GM18909 (cell line): ENCODE measurements at regions not wholly inside any gene's neighbourhood (a gene's known extent, or its start where the extent isn't known, plus 50 kb on each side); places are given as distances from the start of the nearest gene placed in this dataset.

ENCODE experiments used
- ATAC-seq: cut with Tn5 transposase; IDR thresholded peaks from one replicate; pipeline ENCODE4 v1.9.1; 2021; ENCODE audit warnings: mild to moderate bottlenecking; ENCODE audit not compliant: unreplicated experiment, poor library complexity

DNA sequence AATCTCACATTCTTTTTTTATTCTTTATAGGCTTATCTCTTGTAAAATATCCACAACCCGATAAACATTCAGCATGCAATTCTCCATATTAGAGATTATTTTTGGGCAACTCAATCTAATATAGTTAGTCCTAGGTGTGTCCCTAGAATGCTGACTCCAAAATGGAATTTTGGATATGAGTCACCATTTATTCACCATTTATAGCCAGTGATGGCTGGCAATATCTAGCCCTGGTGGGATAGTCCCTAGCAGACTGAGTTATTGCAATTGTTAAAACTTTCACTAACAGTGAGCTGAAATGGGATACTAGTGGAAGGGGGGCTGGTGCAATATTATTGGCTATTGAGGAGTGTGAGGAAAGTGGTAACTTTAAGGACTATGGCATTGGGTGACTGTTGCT lies 401.6 kb downstream of the SLC4A3 start:
- no peak for ATAC-seq

- no peak for ATAC-seq
These were observed 406.1 kb downstream of the SLC4A3 start for GRCh38 chr2:220033546-220033945.

- no peak for ATAC-seq
These were observed 407.1 kb downstream of the SLC4A3 start for GRCh38 chr2:220034426-220035130.

DNA sequence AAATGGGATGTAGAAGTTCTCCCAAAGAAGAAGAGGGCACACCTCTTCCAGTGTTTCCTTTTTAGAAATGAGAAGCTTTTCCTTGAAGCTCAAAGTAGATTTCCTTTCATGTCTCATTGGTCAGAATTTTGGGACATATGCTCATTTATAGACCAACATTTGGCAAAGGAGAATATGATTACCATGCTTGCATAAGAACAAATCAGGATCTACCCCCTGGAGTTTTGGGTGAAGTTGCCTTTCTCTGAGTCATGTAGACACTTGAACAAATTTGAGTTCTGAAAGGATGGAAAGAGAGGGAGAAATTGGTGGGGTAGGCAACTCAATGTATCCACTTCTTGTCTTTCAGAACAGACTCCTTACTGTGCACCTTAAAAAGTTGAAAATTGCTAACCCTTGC lies 409.0 kb downstream of the SLC4A3 start:
- ATAC-seq: no peak

GRCh38 chr2:220040346-220040745 lies 412.9 kb downstream of the SLC4A3 start:
- no peak for ATAC-seq

DNA sequence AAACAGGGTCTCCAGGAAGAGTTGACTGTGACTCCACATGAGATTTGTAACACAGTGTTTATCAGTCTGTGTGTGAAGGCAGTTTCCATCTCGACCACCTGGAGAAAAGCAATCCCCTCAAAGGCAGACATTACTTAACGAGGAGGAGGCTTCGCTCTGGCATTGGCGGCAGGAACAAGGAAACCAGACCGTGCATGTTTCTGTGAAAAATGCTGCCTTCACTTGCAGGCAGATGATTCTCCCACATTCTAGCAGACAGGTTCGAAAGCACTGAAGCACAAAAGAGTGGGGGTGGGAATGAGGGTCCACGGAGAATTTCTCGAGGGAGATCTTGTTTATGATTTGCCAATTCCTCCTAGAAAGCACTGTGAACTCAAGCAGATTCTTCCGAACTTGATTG lies 414.0 kb downstream of the SLC4A3 start:
- ATAC-seq: no peak

DNA sequence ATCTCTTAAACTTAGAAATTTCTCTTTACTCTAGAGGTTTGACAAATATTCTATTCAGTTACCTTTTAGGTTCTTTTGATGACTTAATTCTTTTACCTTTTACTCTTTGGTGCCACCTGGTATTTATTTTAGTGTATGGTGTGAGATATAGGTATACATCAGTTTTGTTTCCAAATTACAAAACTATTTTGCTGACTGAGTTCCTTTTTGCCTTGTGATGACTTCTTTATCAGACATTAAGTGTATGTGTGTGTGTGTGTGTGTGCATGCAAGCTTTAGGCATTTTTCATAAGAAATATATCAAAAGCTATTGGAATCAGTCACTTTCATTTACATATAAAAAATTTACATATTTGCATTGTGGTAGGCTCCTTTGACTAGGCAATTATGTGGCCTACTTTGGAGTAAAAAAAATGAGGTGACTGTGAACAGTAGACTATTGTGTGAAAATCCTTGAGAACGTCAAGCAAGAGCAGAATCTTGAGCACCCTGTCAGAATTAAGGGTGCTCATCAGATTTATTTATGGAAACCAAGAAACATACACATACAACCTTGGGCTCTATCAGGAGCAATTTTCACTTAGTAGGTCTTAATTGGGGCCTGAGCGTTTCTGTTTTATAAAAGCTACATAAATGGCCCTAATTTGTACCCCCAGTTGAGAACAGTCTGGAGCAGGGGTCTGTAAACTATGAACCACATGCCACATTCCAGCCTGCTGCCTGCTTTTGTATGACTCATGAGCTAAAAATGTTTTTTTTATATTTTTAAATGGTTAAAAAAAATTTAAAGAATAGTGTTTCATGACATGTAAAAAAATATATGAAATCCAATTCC lies 415.9 kb downstream of the SLC4A3 start:
- ATAC-seq: no peak

- no peak for ATAC-seq
These were observed 416.5 kb downstream of the SLC4A3 start for GRCh38 chr2:220043990-220044335.

- ATAC-seq: no peak
These were observed 417.0 kb downstream of the SLC4A3 start for GRCh38 chr2:220044383-220044782.

GRCh38 chr2:220046507-220046906 lies 419.1 kb downstream of the SLC4A3 start:
- no peak for ATAC-seq

DNA sequence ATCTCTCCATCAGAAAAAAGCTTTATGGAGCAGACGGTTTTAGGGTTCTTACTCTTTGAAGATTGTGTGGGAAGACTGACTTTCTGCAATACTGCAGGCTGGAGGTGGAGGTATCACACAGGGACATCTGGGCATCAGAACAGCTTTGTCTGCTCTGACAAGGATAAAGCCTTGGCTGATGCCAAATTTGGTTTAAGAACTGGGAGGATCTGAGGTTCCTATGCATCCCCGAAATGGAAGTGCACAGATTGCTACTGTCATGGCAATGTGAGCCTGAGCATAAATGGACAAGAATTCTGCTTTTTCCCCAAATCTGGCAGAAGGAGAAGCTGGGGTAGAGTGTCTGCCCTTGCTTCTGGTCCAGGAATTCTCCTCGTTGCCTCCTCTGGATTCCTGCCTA lies 424.3 kb downstream of the SLC4A3 start:
- ATAC-seq: no peak

GRCh38 chr2:220053919-220054318 lies 426.5 kb downstream of the SLC4A3 start:
- no peak for ATAC-seq

- ATAC-seq: no peak
These were observed 430.0 kb downstream of the SLC4A3 start for GRCh38 chr2:220057391-220057790.

DNA sequence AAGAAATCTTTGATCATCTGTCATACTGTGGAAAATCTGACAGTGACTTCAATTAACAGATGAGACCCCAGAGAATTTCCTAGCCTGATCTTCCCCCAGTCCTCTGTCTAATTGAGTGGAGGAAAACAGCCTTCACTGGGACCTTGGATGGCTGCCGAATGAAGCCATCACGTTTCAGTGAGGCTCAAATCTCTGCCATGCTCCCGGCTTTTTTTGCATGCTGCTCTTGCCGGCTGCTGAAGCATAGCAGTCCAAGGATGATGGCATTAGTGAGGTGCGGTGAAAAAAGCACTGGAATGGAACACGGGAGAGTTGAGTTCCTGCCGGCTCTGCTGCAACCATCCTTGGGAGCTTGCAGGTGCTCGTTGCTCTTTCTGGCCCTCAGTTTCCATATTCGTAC lies 430.5 kb downstream of the SLC4A3 start:
- ATAC-seq: no peak

- ATAC-seq: no peak
These were observed 436.9 kb downstream of the SLC4A3 start for GRCh38 chr2:220064111-220065030.

GRCh38 chr2:220065581-220065980 lies 438.2 kb downstream of the SLC4A3 start:
- ATAC-seq: no peak

DNA sequence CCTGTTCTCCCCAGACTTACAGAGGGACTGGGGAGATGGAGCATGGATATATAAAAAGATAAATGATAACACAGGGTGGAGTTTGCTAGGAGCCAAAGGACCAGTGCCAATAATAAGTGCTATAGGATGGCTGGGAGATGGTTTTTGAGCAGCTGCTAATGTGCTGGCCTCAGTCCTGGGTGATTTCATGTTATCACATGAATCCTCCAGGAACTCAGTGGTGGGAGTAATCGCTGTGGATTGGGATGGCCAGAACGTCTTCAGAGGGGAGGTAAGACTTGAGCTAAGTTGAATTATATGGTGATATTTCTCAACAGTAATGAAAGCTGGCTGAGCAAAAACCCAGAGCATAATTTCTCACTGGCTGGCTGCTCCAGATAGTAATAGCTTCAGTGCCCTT lies 441.4 kb downstream of the SLC4A3 start:
- no peak for ATAC-seq

DNA sequence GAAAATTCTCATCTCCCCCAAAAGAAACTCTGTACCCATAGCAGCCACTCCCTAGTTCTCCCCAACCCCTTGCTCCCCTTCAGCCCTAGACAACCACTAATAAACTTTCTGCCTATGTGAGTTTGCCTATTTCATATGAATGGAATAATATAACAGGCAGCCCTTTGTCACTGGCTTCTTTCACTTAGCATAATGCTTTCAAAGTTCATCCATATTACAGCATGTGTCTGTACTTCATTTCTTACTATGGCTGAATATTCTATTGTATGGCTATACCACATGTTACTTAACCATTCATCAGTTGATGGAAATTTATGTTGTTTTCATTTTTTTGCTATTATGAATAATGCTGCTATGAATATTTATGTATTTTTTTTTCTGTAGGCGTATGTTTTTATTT lies 442.9 kb downstream of the SLC4A3 start:
- ATAC-seq: no peak

GRCh38 chr2:220071696-220072095 lies 444.3 kb downstream of the SLC4A3 start:
- no peak for ATAC-seq

DNA sequence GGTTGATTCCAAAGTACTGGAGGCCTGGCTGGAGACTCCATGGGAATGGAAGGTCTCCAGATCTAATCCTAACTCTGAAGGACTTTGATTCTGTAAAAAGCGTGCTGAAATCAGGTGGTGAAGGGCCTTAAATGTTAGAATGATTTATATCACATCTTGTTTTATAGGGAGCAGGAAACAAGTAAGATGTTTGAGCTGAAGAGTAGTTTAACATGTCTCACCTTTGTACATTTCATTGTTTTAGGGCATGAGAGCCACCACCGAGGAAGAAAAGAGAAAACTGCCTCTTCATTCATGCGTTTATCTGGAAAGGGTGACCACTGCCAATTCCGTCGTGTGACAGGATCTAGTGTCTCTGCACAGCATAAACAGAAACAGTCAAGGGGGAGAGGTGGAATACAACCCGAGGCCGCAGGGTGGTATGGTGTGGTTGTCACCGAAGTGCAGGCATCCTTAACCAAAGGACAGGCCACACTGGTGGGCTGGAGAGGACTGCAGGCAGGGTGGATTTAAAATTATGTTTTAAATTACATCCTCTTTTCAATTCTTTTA lies 445.3 kb downstream of the SLC4A3 start:
- ATAC-seq: no peak

DNA sequence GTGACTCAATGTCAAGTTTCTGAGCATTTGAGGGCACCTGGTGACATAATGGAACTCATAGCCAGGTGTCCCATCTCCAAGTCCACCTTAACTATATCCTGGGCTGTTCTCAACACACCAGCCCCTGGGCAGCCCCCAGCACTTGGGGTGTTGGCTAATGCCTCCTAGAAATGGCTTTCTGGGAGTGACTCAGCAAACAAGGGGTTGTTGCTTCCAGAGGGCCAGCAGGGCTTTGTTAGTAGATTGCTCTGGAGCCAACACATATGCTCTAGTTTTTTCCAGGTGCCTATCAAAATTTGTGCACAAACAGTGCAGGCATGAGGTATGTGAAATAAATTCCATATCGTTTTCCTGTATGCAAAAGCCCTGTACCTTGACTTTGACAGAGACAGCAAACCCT lies 448.4 kb downstream of the SLC4A3 start:
- no peak for ATAC-seq
